HFF-Myc (cell line): ENCODE measurements at regions not wholly inside any gene's neighbourhood (a gene's known extent, or its start where the extent isn't known, plus 50 kb on each side); places are given as distances from the start of the nearest gene placed in this dataset.

Source experiments
- DNase-seq: peaks from one replicate; pipeline ENCODE4 v3.0.0-alpha.2; 2011; ENCODE audit warnings: low read depth; ENCODE audit errors: extremely low read depth
- H3K4me3 ChIP-seq: replicated peaks from 2 replicates; pipeline ENCODE4 v1.5.1; 2011; ENCODE audit warnings: low read depth, mild to moderate bottlenecking, control low read depth, low read length
- CTCF ChIP-seq: IDR thresholded peaks from 2 replicates; pipeline ENCODE4 v1.5.1; 2012; ENCODE audit warnings: mild to moderate bottlenecking, low read depth, low read length, control low read depth; ENCODE audit errors: missing control alignments

GRCh38 chr14:25522116-25522515, 472.2 kb upstream of the STXBP6 start:
- TF ChIP-seq CTCF = no peak
- no peak for DNase-seq
- H3K4me3 ChIP-seq = no peak overlapping the region

- no peak for TF ChIP-seq CTCF
- DNase-seq = no peak
Measured at GRCh38 chr14:25521616-25522015, 471.7 kb upstream of the STXBP6 start.

GRCh38 chr14:25520821-25521220, 470.9 kb upstream of the STXBP6 start:
- H3K4me3 ChIP-seq = no peak overlapping the region
- DNase-seq = no peak
- TF ChIP-seq CTCF = no peak

More at GRCh38 chr14:25521616-25522015, 471.7 kb upstream of the STXBP6 start:
- H3K4me3 ChIP-seq = no peak overlapping the region

GRCh38 chr14:25518364-25518763, 468.4 kb upstream of the STXBP6 start:
- TF ChIP-seq CTCF = no peak
- H3K4me3 ChIP-seq = no peak overlapping the region
- no peak for DNase-seq

GRCh38 chr14:25516838-25517237, 466.9 kb upstream of the STXBP6 start:
- no peak for TF ChIP-seq CTCF
- DNase-seq = no peak
- no peak overlapping the region for H3K4me3 ChIP-seq

GRCh38 chr14:25508845-25509244, 458.9 kb upstream of the STXBP6 start:
- H3K4me3 ChIP-seq = no peak overlapping the region
- TF ChIP-seq CTCF = no peak
- DNase-seq = no peak

GRCh38 chr14:25501749-25502148, 451.8 kb upstream of the STXBP6 start:
- TF ChIP-seq CTCF = no peak
- no peak for DNase-seq

More at GRCh38 chr14:25501749-25502148, 451.8 kb upstream of the STXBP6 start:
- H3K4me3 ChIP-seq = no peak overlapping the region
